ENCODE measurements at regions not wholly inside any gene's neighbourhood (a gene's known extent, or its start where the extent isn't known, plus 50 kb on each side); places are given as distances from the start of the nearest gene placed in this dataset.

GRCh38 chr20:53891306-53891894, 179.0 kb downstream of the BCAS1 start:
- no peak overlapping the region for H3K27ac ChIP-seq (ENCODE audit: low read depth in 1 of 2, low read length in 2 of 2)
- no peaks in the 10 kb centered on the region for H3K4me1 ChIP-seq (ENCODE audit: control insufficient read depth in 4 of 4, insufficient read depth in 4 of 4, low read length in 3 of 4)
- no peak overlapping the region for H3K4me3 ChIP-seq (ENCODE audit: low read depth in 1 of 3, low read length in 3 of 3)
- TF ChIP-seq REST (IDR thresholded peaks at IDR 0.05): no peak
- no peak for TF ChIP-seq EGR1 (IDR thresholded peaks at IDR 0.05; ENCODE audit: low read depth in 2 of 2)
- TF ChIP-seq RAD21 (IDR thresholded peaks at IDR 0.05): no peak
- TF ChIP-seq TAF1 (conservative IDR thresholded peaks at IDR 0.05): no peak
- TF ChIP-seq CTCF (IDR thresholded peaks at IDR 0.05; ENCODE audit: low read depth, low read length, missing input control): no peak
- no peak for TF ChIP-seq MAX (IDR thresholded peaks at IDR 0.05)
- no peak for TF ChIP-seq SP1 (IDR thresholded peaks at IDR 0.05)
- no peak for TF ChIP-seq HNF4G (IDR thresholded peaks at IDR 0.05)
- TF ChIP-seq, protein P1, sequence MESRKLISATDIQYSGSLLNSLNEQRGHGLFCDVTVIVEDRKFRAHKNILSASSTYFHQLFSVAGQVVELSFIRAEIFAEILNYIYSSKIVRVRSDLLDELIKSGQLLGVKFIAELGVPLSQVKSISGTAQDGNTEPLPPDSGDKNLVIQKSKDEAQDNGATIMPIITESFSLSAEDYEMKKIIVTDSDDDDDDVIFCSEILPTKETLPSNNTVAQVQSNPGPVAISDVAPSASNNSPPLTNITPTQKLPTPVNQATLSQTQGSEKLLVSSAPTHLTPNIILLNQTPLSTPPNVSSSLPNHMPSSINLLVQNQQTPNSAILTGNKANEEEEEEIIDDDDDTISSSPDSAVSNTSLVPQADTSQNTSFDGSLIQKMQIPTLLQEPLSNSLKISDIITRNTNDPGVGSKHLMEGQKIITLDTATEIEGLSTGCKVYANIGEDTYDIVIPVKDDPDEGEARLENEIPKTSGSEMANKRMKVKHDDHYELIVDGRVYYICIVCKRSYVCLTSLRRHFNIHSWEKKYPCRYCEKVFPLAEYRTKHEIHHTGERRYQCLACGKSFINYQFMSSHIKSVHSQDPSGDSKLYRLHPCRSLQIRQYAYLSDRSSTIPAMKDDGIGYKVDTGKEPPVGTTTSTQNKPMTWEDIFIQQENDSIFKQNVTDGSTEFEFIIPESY (IDR thresholded peaks at IDR 0.05): no peak
- no peak for TF ChIP-seq JUND (IDR thresholded peaks at IDR 0.05)
- no peak for TF ChIP-seq FOXA1 (IDR thresholded peaks at IDR 0.05)
- TF ChIP-seq YY1 (IDR thresholded peaks at IDR 0.05): no peak
- no peak for TF ChIP-seq NR2F2 (IDR thresholded peaks at IDR 0.05)
- TF ChIP-seq RXRA (IDR thresholded peaks at IDR 0.05): no peak
- TF ChIP-seq HNF4A (conservative IDR thresholded peaks at IDR 0.05): no peak
- no peak for TF ChIP-seq GABPA (IDR thresholded peaks at IDR 0.05 in 1 of 2, conservative IDR thresholded peaks at IDR 0.05 in 1 of 2)
- TF ChIP-seq, protein P2, sequence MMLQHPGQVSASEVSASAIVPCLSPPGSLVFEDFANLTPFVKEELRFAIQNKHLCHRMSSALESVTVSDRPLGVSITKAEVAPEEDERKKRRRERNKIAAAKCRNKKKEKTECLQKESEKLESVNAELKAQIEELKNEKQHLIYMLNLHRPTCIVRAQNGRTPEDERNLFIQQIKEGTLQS (IDR thresholded peaks at IDR 0.05): no peak
- TF ChIP-seq FOXA2 (IDR thresholded peaks at IDR 0.05): no peak
- H3K9me3 ChIP-seq (ENCODE audit: control insufficient read depth in 4 of 4, low read length in 3 of 4): no peaks in the 10 kb centered on the region
- 84% methylated on average over 1 of the region's 1 CpG for WGBS
- H3K9ac ChIP-seq (ENCODE audit: low read depth in 1 of 2, low read length in 2 of 2): no peak overlapping the region
- H3K27me3 ChIP-seq (ENCODE audit: control insufficient read depth in 4 of 4, insufficient read depth in 4 of 4, low read length in 3 of 4): no peaks in the 10 kb centered on the region
- DNase-seq (ENCODE audit: low spot score): no peak
- H3K36me3 ChIP-seq (ENCODE audit: control insufficient read depth in 4 of 4, insufficient read depth in 3 of 4, low read depth in 1 of 4, low read length in 3 of 4): no peaks in the 10 kb centered on the region

All from liver (tissue), 8 donors.